Heart right ventricle (tissue), 16 donors: ENCODE measurements at regions not wholly inside any gene's neighbourhood (a gene's known extent, or its start where the extent isn't known, plus 50 kb on each side); places are given as distances from the start of the nearest gene placed in this dataset.

Experiments
- ATAC-seq, 8 donors: fragments of 200-7000 bp; cut with Tn5 transposase; one replicate each; pipeline ENCODE4 v1.9.1; 2020; ENCODE audit warnings: mild to moderate bottlenecking in 8 of 8, moderate library complexity in 8 of 8, moderate number of reproducible peaks in 1 of 8
- DNase-seq, 2 donors: peaks; one replicate each; pipeline ENCODE4 v3.0.0-alpha.2; 2020
- H3K27ac ChIP-seq, 10 donors: fragments of 200-600 bp; sonication (generic) in 2 of 10; one replicate each; pipeline versions ENCODE4 v1.5.0 to v1.8.0; 2020 to 2022; ENCODE audit warnings: mild to moderate bottlenecking in 3 of 10
- H3K27me3 ChIP-seq, 7 donors: fragments of 200-600 bp; one replicate each; pipeline ENCODE4 v1.8.0; 2021 to 2022; ENCODE audit warnings: mild to moderate bottlenecking in 2 of 7
- H3K36me3 ChIP-seq, 9 donors: fragments of 200-600 bp; sonication (generic) in 1 of 9; one replicate each; pipeline versions ENCODE4 v1.5.0 to v1.8.0; 2020 to 2022; ENCODE audit warnings: mild to moderate bottlenecking in 2 of 9
- H3K4me1 ChIP-seq, 9 donors: fragments of 200-600 bp; sonication (generic) in 1 of 9; one replicate each; pipeline versions ENCODE4 v1.5.0 to v1.8.0; 2020 to 2022; ENCODE audit warnings: mild to moderate bottlenecking in 4 of 9
- H3K4me3 ChIP-seq, 10 donors: fragments of 200-600 bp; sonication (generic) in 2 of 10; one replicate each; pipeline versions ENCODE4 v1.5.0 to v1.8.0; 2020 to 2022; ENCODE audit warnings: mild to moderate bottlenecking in 7 of 10, moderate library complexity in 2 of 10
- H3K9me3 ChIP-seq, 11 donors: fragments of 200-600 bp in 10 of 11; sonication (generic) in 2 of 11; one replicate each; pipeline versions ENCODE4 v1.5.0 to v1.8.0; 2013 to 2022; ENCODE audit warnings: mild to moderate bottlenecking in 2 of 11, control low read depth in 1 of 11, moderate library complexity in 1 of 11
- WGBS, 2 donors: extraction: QIAGEN DNeasy Blood & Tissue Kit; methylation state at CpG; one replicate each; pipeline ENCODE4 v1.1.7; 2013; ENCODE audit warnings: inconsistent platforms in 1 of 2; 5-methylcytosine and 5-hydroxymethylcytosine counted together
- intact Hi-C, 10 donors: fragments of 100-400 bp; cut with DNase I; formaldehyde crosslinking; loops; one replicate each; pipeline versions ENCODE4 v1.11.1 to v1.14.2; 2022
- TF ChIP-seq, protein P1 (sequence below), 9 donors: fragments of 200-600 bp; sonication (generic) in 2 of 9; IDR thresholded peaks; one replicate each; pipeline versions ENCODE4 v1.5.0 to v1.8.0; 2021 to 2022; ENCODE audit warnings: antibody characterized with exemption in 9 of 9, mild to moderate bottlenecking in 5 of 9, moderate library complexity in 1 of 9
- donor health status: Arrhythmogenic right ventricular cardiomyopathy.
- donor health status: ischemic (EF 13 %, LVEDD 7.1; RV severe dilation, severe dysfunction).
- donor health status: healthy with polysubstance abuse.
- donor health status: DM: no; HTN: yes; CAD: no.
- donor health status: DM: no; HTN: no; CAD: no.
- donor health status: ischemic (EF 25% LVEDD 6.9; RV normal size, moderate dysfunction).
- donor health status: ischemic (EF 25% LVEDD 5.7; RV mildly dilated, moderate dysfunction).
- donor health status: healthy.
- donor health status: DM: yes; HTN: yes; CAD: no.
- donor health status: Ischemic cardiomyopathy.
- donor health status: ischemic (EF 35%, LVEDD 5.7; RV mildly dilated, moderate dysfunction).
- donor health status: nonischemic (EF 11% LVEDD 7.7; RV severe dilation, severe dysfunction).
- donor health status: DM: yes; HTN: yes; CAD: no.
- donor health status: PGD.
- donor health status: ischemic (EF 29% LVEDD 5.4; RV normal size, mild dysfunction).
- donor health status: nonischemic (EF 23%, LVEDD 6.1; RV moderate dilation, normal function).

DNA sequence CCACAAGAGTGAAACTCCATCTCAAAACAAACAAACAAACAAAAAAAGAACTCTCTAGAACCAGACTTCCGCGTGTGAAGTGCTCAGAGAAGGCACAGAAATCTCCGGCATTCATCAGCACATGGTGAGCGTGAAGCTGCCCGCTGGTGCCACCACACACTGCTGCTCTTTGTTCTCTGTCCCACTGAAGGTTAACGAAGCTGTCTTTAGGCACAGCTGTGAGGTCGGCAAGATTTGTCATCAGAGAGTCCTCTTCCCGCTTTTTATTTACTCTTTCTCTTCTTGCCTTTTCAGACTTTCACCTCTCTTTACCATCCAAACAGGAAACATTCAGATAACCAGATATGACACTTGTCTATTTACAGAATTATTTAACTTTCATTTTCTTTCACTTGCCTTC is 115.2 kb upstream of the ARGLU1 start:
- TF ChIP-seq, protein P1, sequence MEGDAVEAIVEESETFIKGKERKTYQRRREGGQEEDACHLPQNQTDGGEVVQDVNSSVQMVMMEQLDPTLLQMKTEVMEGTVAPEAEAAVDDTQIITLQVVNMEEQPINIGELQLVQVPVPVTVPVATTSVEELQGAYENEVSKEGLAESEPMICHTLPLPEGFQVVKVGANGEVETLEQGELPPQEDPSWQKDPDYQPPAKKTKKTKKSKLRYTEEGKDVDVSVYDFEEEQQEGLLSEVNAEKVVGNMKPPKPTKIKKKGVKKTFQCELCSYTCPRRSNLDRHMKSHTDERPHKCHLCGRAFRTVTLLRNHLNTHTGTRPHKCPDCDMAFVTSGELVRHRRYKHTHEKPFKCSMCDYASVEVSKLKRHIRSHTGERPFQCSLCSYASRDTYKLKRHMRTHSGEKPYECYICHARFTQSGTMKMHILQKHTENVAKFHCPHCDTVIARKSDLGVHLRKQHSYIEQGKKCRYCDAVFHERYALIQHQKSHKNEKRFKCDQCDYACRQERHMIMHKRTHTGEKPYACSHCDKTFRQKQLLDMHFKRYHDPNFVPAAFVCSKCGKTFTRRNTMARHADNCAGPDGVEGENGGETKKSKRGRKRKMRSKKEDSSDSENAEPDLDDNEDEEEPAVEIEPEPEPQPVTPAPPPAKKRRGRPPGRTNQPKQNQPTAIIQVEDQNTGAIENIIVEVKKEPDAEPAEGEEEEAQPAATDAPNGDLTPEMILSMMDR (IDR thresholded peaks at IDR 0.05), result no peak
- Histone ChIP-seq H3K4me1 (peaks cover 0 to 51% (median 16%) of the 10 kb centered on the region in 9 donors), H3K27me3 (no peaks in the 10 kb centered on the region), H3K9me3 (no peaks in the 10 kb centered on the region), H3K36me3 (no peaks in the 10 kb centered on the region), H3K4me3 (no peak overlapping the region), H3K27ac (no peak overlapping the region)
- intact Hi-C loops, result loop anchor here in 5 of 10 donors (5.0 to 10.0 kb wide), 4 partner anchors 46 to 442 kb away; partner anchors contain the start of gene ARGLU1 (in 1 of the 5)
- 76 to 81% methylated on average over 8 of the region's 8 CpGs for WGBS, 2 donors
- DNase-seq (no peak), ATAC-seq (no peak)

DNA sequence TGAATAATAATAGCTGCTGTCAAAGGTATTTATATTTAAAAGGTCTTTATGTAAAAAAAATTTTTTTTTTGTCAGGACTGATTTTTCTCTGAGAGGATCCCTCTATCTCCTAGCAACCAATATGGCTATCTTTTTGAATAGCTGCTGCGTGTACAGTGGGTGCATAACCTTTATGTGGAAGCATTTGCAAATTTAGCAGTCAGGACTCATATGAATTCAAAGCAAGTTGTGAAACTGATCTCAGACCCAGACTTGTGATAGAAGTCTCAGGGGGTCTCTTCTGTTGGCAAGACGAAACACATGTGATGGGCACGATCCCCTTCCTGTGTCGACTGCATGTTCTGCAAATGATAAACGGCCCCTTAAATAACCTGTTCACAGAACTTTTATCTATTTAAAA is 114.1 kb upstream of the ARGLU1 start:
- H3K27ac ChIP-seq, result peak overlapping the region in 3 of 10 donors; percentile 16 to 72 (median 63)
- no peaks in the 10 kb centered on the region for H3K27me3 ChIP-seq
- 59 to 66% methylated on average over 5 of the region's 5 CpGs for WGBS, 2 donors
- no peaks in the 10 kb centered on the region for H3K36me3 ChIP-seq
- no peaks in the 10 kb centered on the region for H3K9me3 ChIP-seq
- ATAC-seq (no peak), DNase-seq (no peak)
- H3K4me1 ChIP-seq, result peaks cover 0 to 51% (median 16%) of the 10 kb centered on the region in 9 donors
- intact Hi-C loops, result loop anchor here in 5 of 10 donors (5.0 to 10.0 kb wide), 4 partner anchors 45 to 443 kb away; partner anchors contain the start of gene ARGLU1 (in 1 of the 5)
- H3K4me3 ChIP-seq, result no peak overlapping the region
- TF ChIP-seq, protein P1 (IDR thresholded peaks at IDR 0.05), result no peak

DNA sequence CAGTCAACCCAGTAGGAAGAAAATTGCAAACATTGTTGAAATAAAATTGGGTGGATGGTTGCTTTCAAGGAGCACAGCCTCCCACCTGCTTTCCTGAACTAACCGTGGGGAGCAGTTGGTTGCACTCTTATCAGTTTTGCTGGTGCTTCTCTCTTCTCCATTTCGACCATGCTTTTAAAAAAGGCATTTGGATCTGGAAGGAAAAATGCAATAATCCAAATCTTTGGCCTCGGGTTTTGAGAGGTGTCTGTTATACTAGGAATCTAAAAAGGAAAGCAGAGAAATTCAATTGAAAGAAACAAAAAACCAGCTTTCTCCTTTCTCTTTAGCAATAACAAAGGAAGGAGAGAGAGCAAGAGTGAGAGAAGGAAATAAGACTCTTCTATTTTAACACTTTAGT is 113.6 kb upstream of the ARGLU1 start:
- Histone ChIP-seq H3K27ac (peak overlapping the region in 6 of 10 donors; percentile 16 to 72 (median 55)), H3K4me1 (peaks cover 0 to 51% (median 16%) of the 10 kb centered on the region in 9 donors), H3K9me3 (no peaks in the 10 kb centered on the region), H3K27me3 (no peaks in the 10 kb centered on the region), H3K36me3 (no peaks in the 10 kb centered on the region), H3K4me3 (no peak overlapping the region)
- 26 to 34% methylated on average over 3 of the region's 3 CpGs for WGBS, 2 donors
- ATAC-seq (no peak), DNase-seq (no peak)
- intact Hi-C loops, result loop anchor here in 5 of 10 donors (5.0 to 10.0 kb wide), 4 partner anchors 44 to 443 kb away; partner anchors contain the start of gene ARGLU1 (in 1 of the 5)
- TF ChIP-seq, protein P1 (IDR thresholded peaks at IDR 0.05), result no peak

DNA sequence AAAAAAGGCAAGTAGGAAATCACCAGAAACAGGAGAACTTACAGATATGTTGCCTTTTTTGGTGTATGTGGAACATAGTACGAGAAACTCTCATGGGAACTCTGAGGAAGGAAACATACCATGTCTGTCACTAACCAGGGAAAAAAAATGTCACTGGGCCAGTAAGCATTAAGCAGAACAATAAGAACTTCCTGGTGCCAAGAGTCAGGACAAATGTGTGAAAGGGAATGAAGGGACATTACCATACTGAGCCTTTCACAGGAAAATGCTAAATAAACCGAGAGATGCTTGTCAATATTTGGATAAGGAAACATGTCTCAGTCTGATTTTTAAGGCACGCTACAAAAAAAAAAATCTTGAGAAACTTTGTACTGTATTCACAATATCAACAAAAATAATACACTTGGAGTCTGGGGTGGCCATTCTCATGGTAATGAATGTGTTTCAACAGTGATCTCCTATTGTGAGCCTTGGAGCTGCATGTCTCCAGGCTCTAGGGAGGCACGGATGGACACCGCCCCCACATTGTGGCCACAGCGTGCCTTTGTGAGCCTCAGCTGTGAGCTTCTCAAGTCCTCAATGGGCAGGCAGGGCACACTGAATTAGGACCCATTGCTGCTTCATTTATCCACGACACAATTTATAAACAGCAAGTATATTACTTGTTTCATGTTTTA is 113.0 kb upstream of the ARGLU1 start:
- WGBS, 2 donors, result 32% methylated on average over 7 of the region's 7 CpGs
- H3K27ac ChIP-seq, result peak overlapping the region in 8 of 10 donors; percentile 16 to 72 (median 50)
- TF ChIP-seq, protein P1 (IDR thresholded peaks at IDR 0.05), result no peak
- H3K36me3 ChIP-seq, result no peaks in the 10 kb centered on the region
- DNase-seq (peak; percentile 16 to 23), ATAC-seq (peak in 6 of 8 donors; percentile 55 to 88 (median 77))
- no peak overlapping the region for H3K4me3 ChIP-seq
- peaks cover 0 to 45% (median 16%) of the 10 kb centered on the region in 9 donors for H3K4me1 ChIP-seq
- H3K27me3 ChIP-seq, result no peaks in the 10 kb centered on the region
- H3K9me3 ChIP-seq, result no peaks in the 10 kb centered on the region
- intact Hi-C loops, result loop anchor here in 5 of 10 donors (5.0 to 10.0 kb wide), 4 partner anchors 44 to 444 kb away; partner anchors contain the start of gene ARGLU1 (in 1 of the 5)
